Stimulated activated CD8-positive, alpha-beta memory T cell treated with anti-CD3 and anti-CD28 coated beads, Interleukin-15, amount 100 ng/mL, for 4 hours (primary cell): ENCODE measurements at regions not wholly inside any gene's neighbourhood (a gene's known extent, or its start where the extent isn't known, plus 50 kb on each side); places are given as distances from the start of the nearest gene placed in this dataset.
"Not testable (repeated sequence)": the region's sequence is repeated elsewhere in the genome, so short reads cannot be mapped to it uniquely, and the experiment has no call there.

ENCODE experiments used
- DNase-seq, 2 donors: peaks; one replicate each; pipeline ENCODE4 v3.0.0-alpha.2; 2020; ENCODE audit warnings: low read depth in 2 of 2

GRCh38 chr2:192854031-192854430 is 659.3 kb upstream of the TMEFF2 start:
- DNase-seq, result no peak

GRCh38 chr2:192828947-192829346 is 634.2 kb upstream of the TMEFF2 start:
- no peak for DNase-seq

GRCh38 chr2:192828175-192828574 is 633.4 kb upstream of the TMEFF2 start:
- no peak for DNase-seq

DNA sequence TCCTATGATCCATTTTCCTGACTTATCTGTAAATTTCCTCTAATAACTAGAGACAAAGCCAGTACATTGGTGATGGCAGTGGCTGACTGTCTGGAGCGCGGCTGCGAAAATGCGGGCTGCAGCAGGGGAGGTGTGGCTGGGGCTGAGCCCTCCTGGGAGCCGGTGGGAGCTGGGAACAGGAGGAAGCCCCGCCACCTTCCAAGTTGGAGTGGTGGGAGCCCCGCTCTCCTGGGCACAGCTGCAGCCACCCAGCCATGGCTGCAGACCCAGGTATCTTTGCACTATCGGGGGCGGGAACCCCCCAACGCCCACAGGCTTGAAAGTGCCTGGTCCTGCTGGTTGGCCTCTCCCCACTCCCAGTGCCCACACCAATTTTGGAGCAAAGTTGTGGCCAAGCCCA is 633.0 kb upstream of the TMEFF2 start:
- no peak for DNase-seq

- DNase-seq, result no peak
These were observed 619.6 kb upstream of the TMEFF2 start for GRCh38 chr2:192814376-192814775.

GRCh38 chr2:192813341-192813740 is 618.6 kb upstream of the TMEFF2 start:
- DNase-seq, result no peak

DNA sequence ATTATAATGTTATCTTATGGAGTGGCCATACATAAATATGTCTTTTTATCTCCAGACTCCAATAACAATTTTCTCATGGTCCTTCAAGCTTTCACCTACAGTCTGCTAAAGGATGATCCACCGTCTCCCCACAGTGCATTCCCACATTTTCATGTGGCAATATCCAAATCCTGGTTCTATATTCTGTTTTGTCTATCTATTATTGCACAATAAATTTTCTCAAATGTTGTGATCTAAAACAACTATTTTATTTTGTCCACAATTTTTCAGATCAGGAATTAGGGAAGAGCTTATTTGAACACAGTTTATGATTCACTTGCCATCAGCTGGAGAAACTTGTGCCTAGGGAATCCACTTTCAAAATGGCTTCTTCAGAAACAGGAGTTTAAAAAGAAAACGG is 614.4 kb upstream of the TMEFF2 start:
- no peak for DNase-seq

- DNase-seq, result no peak
These were observed 588.9 kb upstream of the TMEFF2 start for GRCh38 chr2:192783643-192784042.

- no peak for DNase-seq
These were observed 580.9 kb upstream of the TMEFF2 start for GRCh38 chr2:192775459-192776262.

DNA sequence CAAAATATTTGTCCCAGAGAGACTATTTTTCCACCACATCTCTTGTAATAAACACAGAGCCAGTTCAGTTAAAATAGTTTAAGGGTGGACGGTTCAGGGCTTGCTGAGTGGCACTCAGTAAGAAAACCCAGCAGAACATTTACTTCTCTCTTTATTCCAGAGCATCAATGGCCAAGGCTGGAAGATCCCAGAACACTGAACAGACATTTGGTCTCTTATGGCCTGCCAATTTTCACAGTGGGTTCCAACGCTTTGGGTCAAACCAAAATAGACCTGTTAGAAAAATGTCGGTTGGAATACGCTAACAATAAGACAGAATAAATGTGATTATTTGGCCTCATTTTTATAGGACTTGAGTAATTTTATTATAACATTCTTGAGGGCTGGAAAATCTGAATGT is 580.3 kb upstream of the TMEFF2 start:
- DNase-seq, result no peak

DNA sequence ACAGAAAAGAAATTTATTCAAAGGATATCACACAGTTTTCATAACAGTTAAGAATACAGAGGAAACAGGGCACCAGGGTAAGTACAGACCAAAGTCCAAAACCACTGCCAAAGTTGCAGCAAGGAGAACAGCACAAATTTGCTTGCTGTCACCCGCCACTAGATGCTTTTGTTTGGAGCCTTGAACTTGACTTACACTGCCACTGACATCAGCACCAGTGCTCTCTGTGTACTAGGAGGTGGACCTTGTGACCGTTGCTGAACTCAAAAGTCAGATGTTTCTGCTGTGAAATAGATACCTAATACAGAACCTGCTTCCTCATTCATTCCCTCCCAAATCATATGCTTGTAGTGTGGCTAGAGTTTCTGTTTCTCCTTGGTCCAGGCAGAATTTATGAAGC is 578.3 kb upstream of the TMEFF2 start:
- DNase-seq, result no peak

GRCh38 chr2:192749611-192750200 is 555.0 kb upstream of the TMEFF2 start:
- DNase-seq, result no peak

- no peak for DNase-seq
These were observed 547.2 kb upstream of the TMEFF2 start for GRCh38 chr2:192741889-192742288.

DNA sequence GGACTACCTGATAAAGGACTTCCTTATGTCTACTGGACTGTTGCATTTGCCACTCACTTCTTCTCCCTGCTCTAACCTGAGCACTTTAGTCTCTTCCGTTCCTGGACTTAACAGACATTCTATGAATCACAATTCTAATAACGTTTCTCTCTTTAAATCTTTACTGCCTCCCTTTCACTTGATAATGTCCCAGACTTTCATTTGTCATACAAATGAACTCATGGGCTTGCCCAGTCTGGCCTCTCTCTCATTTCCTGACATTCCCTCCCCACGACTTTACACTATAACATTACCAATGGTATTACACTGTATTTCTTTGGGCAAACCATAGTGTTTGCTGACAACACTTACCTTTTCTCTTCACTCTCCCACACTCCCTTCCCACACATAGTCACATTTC is 540.7 kb upstream of the TMEFF2 start:
- DNase-seq, result no peak

DNA sequence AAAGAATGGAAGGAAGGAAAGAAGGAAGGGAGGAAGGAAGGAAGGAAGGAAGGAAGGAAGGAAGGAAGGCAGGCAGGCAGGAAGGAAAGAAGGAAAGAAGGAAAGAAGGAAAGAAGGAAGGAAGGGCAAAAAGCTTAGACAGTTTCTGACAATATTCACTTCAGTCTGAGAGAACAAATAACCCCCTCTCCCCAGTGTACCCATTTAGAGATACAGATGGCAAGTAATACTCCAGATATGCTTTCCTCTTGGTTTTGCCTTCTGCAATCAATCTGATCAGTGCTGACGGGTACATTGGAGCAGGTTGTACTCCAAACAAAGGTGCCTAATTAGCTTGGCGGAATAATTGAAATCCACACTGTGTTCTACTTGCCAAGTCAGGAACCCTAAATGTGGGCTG is 534.6 kb upstream of the TMEFF2 start:
- no peak for DNase-seq

DNA sequence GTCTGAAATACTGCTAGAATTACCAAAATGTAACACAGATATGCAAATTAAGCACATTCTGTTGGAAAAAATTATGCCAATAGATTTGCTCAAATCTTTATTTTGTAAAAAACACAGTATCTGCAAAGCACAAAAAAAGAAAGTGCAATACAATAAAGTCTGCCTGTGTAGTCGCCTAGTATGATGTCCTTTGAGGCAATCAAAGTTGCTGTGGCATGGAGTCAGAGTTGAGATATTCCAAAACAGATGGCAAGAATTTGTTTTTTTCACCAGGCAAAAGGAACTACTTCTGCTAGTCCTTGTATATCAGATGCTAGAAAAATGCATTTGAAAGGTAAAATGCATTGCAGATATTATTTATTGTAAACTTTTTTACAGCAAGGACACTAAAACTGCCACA is 531.3 kb upstream of the TMEFF2 start:
- no peak for DNase-seq

DNA sequence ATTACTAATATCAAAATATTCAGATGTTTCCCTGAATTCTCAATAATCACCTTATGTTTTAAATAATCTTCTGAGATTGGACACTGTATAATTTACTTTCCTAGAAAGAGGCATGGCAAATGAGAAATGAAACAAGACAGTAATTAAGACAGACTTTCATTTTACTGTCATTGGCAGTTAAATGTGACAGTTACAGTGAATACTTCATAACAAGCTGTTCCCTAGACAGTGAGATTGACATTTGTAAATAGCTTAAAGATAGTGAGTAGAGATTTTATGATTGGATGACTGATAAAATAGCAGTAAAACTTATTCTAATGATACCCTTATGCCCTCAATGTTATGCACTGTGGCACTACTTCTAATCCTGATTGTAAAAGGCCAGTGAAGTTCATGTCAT is 524.9 kb upstream of the TMEFF2 start:
- no peak for DNase-seq

DNA sequence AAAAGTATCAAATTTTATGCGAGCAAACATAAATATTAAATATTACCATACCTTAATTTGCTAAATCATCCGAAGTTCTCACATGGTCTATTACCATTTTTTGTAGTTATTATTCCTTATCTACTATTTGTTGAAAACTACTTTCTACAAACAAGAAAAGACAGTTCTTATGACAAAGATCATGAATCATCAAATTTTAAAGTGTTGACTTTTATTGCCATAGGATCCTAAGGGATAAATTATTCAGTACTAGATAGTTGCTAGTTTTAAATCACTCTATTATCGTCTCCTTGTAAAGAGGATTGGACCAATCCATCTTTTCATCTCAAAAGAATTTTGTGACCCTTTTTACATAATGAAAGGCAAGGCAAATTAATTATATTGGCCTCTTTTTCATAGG is 523.6 kb upstream of the TMEFF2 start:
- no peak for DNase-seq

- no peak for DNase-seq
These were observed 506.2 kb upstream of the TMEFF2 start for GRCh38 chr2:192700934-192701333.

DNA sequence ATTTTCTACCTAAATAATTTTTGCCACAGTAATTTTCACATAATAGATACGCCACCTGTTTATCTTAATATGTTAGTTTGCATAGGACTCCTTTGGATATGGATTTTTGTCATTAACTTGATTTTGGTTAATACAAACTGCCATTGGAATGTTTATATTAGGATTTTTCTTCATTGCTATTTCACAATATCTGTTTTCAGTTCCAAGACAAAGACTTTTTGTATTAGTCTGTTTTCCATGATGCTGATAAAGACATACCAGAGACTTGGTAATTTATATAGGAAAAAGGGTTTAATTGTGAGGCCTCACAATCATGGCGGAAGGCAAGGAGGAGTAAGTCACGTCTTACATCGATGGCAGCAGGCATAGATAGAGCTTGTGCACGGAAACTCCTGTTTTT is 503.1 kb upstream of the TMEFF2 start:
- DNase-seq, result no peak

DNA sequence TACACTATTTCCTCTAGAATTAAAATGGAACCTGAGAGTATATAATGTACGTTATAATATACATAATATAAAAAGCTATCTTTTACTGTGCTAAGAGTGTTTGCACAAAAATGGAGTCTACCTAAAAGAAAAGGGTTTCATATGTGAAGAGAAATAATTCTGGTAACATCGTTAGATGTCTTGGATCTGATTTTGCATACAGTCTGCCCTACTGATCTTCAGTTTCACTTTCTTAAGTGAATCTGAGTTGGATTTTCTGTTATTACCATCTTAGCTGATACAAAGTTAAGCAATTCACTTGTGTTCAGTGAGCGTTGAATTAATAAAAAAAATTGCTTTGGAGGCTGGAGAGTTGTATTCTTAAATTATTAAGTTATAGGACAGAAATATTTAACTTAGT is 502.1 kb upstream of the TMEFF2 start:
- no peak for DNase-seq

DNA sequence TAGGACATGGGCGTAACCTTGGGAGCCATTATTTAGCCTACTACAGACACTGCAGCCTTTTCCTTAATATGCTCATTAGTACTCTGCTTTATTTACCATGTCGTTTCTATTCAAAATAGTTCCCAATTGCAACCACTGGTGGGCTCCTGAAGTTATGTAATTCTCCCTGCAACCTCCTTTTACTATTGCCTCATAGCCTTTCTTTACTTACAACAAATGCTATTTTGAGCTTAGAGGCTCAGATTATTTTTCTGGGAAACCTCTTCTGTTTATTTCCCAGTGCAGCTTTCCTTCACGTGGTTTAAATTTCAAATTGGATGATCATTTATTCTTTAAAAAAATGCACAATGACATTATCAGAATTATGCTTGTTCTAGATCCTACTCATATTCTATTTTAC is 492.3 kb upstream of the TMEFF2 start:
- DNase-seq, result no peak

DNA sequence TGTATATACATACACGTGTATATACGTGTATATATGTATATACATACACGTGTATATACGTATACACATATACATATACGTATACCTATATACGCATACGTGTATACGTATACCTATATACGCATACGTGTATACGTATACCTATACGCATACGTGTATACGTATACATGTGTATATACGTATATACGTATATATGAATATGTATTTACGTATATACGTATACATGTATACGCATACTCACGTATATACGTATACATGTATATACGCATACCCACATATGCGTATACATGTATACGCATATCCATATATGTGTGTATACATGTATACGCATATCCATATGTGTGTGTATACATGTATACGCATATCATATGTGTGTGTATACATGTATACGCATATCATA is 487.8 kb upstream of the TMEFF2 start:
- DNase-seq, result not testable (repeated sequence)

DNA sequence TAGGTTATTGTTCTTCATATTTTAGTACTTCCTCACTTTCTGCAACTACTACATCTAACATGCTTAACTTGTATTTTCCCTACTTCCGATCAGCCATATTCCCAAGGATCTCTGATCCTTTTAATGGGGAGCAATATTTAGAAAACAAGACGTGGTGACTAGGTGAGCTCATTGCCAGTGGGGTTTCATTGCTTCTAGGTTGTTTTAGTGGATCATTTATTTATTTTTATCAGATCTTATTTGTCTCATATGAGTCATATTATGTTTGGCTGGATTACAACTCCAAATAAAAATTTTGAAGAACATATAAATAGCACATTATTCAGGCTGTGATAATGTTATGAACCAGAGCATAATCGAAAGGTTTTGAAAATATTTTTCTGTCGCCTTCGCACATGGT is 480.9 kb upstream of the TMEFF2 start:
- DNase-seq, result no peak
